ENCODE measurements at regions not wholly inside any gene's neighbourhood (a gene's known extent, or its start where the extent isn't known, plus 50 kb on each side); places are given as distances from the start of the nearest gene placed in this dataset.
"Not testable (repeated sequence)": the region's sequence is repeated elsewhere in the genome, so short reads cannot be mapped to it uniquely, and the experiment has no call there.

- 67 to 98% methylated on average over 3 to 8 of the region's 14 CpGs for WGBS, 2 donors
- H3K4me3 ChIP-seq (ENCODE audit: low read depth, poor library complexity, severe bottlenecking); DNase-seq (ENCODE audit: low spot score in 2 of 2); intact Hi-C loops (cut with DNase I; ENCODE audit: low total_unique reads): not testable (repeated sequence)
These were observed 189.1 kb downstream of the KLRB1 start for GRCh38 chr12:9418669-9419041.

- intact Hi-C loops (cut with DNase I; ENCODE audit: low total_unique reads); DNase-seq (ENCODE audit: low spot score in 2 of 2); H3K4me3 ChIP-seq (ENCODE audit: low read depth, poor library complexity, severe bottlenecking): not testable (repeated sequence)
- WGBS, 2 donors = 75 to 86% methylated on average over 6 to 9 of the region's 16 CpGs
These were observed 189.6 kb downstream of the KLRB1 start for GRCh38 chr12:9417947-9418668.

DNA sequence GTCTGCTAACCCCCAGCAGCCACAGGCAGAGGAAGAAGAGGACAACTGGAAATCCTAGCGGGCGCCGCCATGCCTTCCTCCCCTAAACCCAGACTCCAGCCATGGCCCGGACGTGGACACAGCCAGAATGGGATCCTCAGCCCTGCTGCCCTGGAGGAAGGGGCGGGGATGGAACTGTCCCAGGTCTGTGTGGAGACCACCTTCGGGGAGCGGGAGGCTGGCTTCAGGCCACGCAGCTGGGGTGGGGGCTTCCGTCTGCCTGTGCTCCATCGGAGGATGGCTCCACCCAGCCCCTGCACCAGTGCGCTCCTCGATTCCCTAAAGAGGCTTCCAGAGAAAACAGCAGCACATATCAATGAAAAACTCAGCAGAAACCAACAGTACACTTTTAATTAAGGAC lies 190.4 kb downstream of the KLRB1 start:
- intact Hi-C loops (cut with DNase I; ENCODE audit: low total_unique reads); DNase-seq (ENCODE audit: low spot score in 2 of 2); H3K4me3 ChIP-seq (ENCODE audit: low read depth, poor library complexity, severe bottlenecking): not testable (repeated sequence)
- WGBS, 2 donors = 71 to 76% methylated on average over 5 to 7 of the region's 13 CpGs

DNA sequence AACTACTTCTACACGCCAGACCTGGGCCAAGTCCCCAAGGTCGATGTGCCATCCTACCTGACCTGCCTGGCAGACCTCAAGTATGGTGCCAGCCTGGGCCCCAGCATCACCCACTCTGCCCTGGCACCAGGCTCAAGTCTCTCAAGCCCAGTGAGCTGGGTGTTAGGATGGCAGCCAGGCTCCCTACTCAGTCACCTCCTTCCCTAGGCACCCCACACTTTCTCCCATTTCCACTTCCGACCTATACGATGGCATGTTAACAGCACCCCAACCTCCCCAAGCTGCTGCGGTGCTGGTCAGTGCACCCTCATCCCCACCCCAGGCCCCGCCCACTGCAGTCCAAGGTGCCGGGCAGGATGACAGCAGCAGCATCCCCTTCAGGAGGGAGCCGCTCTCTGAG lies 191.4 kb downstream of the KLRB1 start:
- H3K4me3 ChIP-seq (ENCODE audit: low read depth, poor library complexity, severe bottlenecking); intact Hi-C loops (cut with DNase I; ENCODE audit: low total_unique reads); DNase-seq (ENCODE audit: low spot score in 2 of 2): not testable (repeated sequence)
- WGBS, 2 donors = 84 to 85% methylated on average over 7 to 8 of the region's 8 CpGs

GRCh38 chr12:9415898-9416297 lies 191.8 kb downstream of the KLRB1 start:
- H3K4me3 ChIP-seq (ENCODE audit: low read depth, poor library complexity, severe bottlenecking); intact Hi-C loops (cut with DNase I; ENCODE audit: low total_unique reads); DNase-seq (ENCODE audit: low spot score in 2 of 2): not testable (repeated sequence)
- no CpG with 5 or more reads among the region's 3 CpGs for WGBS, 2 donors

DNA sequence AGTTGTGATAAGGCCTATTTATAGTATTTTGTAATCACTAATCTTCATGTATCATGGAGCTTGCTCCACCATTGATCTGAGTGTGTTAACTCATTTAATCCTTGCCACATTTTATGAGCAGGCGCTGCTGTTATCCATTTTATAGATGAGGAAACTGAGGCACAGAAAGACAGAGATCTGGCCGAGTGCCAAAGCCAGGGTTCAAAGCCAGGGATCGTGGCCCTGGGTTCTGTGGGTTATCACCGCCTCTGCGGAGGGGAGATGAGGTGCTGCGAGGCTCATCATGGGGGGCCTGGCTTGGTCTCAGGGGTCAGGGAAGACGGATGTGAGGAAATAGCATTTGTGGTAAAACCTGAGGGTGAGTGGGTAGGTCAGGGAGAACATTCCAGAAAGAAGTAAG lies 193.9 kb downstream of the KLRB1 start:
- DNase-seq (ENCODE audit: low spot score in 2 of 2); intact Hi-C loops (cut with DNase I; ENCODE audit: low total_unique reads); H3K4me3 ChIP-seq (ENCODE audit: low read depth, poor library complexity, severe bottlenecking): not testable (repeated sequence)
- WGBS, 2 donors = 82 to 83% methylated on average over 7 of the region's 7 CpGs

DNA sequence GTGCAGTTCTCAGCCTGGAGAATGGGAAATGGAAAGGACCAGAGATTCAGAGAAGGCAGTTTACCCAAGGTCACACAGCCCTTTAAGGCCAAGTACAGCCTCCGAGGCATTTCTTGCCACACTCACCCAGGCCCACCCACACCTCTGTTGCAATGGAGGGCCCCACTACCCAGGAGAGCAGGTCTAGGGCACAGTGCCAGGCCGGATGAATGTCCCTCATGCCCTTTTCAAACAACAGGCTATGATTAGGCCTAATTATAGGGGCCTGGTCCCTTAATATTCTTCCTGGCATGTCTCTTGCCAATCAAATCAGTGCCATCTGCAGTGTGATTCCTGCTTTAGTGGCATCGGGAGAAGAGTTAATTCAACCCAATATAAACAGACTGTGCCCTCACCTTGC lies 195.3 kb downstream of the KLRB1 start:
- DNase-seq (ENCODE audit: low spot score in 2 of 2); H3K4me3 ChIP-seq (ENCODE audit: low read depth, poor library complexity, severe bottlenecking); intact Hi-C loops (cut with DNase I; ENCODE audit: low total_unique reads): not testable (repeated sequence)
- WGBS, 2 donors = 79 to 82% methylated on average over 3 of the region's 3 CpGs

- WGBS, 2 donors = 58 to 62% methylated on average over 7 of the region's 7 CpGs
- intact Hi-C loops (cut with DNase I; ENCODE audit: low total_unique reads); DNase-seq (ENCODE audit: low spot score in 2 of 2); H3K4me3 ChIP-seq (ENCODE audit: low read depth, poor library complexity, severe bottlenecking): not testable (repeated sequence)
These were observed 196.0 kb downstream of the KLRB1 start for GRCh38 chr12:9411616-9412268.

- WGBS, 2 donors = 60% methylated on average over 4 of the region's 4 CpGs
- DNase-seq (ENCODE audit: low spot score in 2 of 2); H3K4me3 ChIP-seq (ENCODE audit: low read depth, poor library complexity, severe bottlenecking); intact Hi-C loops (cut with DNase I; ENCODE audit: low total_unique reads): not testable (repeated sequence)
These were observed 199.2 kb upstream of the PZP start for GRCh38 chr12:9407425-9407748.

- WGBS, 2 donors = 82 to 84% methylated on average over 25 to 33 of the region's 46 CpGs
- DNase-seq (ENCODE audit: low spot score in 2 of 2) = no peak
These were observed 198.6 kb upstream of the PZP start for GRCh38 chr12:9406564-9407424.

More at GRCh38 chr12:9406564-9407424, 198.6 kb upstream of the PZP start:
- no peak for TF ChIP-seq POLR2A (IDR thresholded peaks at IDR 0.05)
- TF ChIP-seq, protein P1, sequence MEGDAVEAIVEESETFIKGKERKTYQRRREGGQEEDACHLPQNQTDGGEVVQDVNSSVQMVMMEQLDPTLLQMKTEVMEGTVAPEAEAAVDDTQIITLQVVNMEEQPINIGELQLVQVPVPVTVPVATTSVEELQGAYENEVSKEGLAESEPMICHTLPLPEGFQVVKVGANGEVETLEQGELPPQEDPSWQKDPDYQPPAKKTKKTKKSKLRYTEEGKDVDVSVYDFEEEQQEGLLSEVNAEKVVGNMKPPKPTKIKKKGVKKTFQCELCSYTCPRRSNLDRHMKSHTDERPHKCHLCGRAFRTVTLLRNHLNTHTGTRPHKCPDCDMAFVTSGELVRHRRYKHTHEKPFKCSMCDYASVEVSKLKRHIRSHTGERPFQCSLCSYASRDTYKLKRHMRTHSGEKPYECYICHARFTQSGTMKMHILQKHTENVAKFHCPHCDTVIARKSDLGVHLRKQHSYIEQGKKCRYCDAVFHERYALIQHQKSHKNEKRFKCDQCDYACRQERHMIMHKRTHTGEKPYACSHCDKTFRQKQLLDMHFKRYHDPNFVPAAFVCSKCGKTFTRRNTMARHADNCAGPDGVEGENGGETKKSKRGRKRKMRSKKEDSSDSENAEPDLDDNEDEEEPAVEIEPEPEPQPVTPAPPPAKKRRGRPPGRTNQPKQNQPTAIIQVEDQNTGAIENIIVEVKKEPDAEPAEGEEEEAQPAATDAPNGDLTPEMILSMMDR (IDR thresholded peaks at IDR 0.05) = no peak
- no peak overlapping the region for H3K4me3 ChIP-seq (ENCODE audit: low read depth, poor library complexity, severe bottlenecking)
- intact Hi-C loops (cut with DNase I; ENCODE audit: low total_unique reads) = no loop called here
